ENCODE measurements at regions not wholly inside any gene's neighbourhood (a gene's known extent, or its start where the extent isn't known, plus 50 kb on each side); places are given as distances from the start of the nearest gene placed in this dataset.

DNA sequence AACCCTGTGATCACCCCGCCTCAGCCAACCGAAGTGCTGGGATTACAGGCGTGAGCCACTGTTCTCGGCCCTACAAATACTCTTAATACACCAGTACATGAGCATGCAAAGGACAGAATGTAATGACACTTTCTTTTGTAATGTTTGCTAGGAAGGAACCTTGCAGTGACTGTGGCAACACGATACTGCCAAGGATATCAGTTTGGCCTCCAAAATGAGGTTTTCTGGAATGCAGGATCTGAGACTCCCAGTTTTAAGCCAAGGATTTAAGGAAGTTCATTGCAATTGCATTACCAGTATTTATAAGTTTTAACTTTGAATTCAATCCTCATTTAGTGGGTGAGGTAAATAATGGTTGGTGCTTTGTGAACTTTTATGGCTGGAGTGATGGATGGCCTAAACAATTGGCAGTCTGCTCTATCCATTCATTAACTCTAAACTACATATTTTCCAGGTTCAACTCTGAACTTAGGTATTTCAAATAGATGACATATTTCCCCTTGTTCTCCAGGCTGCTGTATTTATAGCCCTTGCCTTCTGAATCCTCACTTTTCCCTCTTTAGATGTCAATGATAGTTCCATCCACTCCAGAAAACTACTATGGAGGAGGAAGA, 330.3 kb downstream of the C11orf87 start:
- WGBS, 2 experiments (ENCODE audit: insufficient coverage in 1 of 2, insufficient read length in 1 of 2), result 87 to 95% methylated on average over 4 to 5 of the region's 5 CpGs
- Histone ChIP-seq H3K27ac (ENCODE audit: low read depth, low read length) (no peak overlapping the region), H3K36me3 (ENCODE audit: control insufficient read depth, insufficient read depth, low read length) (no peaks in the 10 kb centered on the region), H3K9me3 (ENCODE audit: control insufficient read depth, low read length) (no peaks in the 10 kb centered on the region), H3K4me3 (ENCODE audit: low read length) (no peak overlapping the region), H3K27me3 (ENCODE audit: control insufficient read depth, insufficient read depth, low read length, poor library complexity, severe bottlenecking) (no peaks in the 10 kb centered on the region), H3K9ac (ENCODE audit: extremely low read depth, low read length, poor library complexity, severe bottlenecking) (no peak overlapping the region), H3K4me1 (ENCODE audit: control insufficient read depth, insufficient read depth, low read length) (no peaks in the 10 kb centered on the region)
- Mint-ChIP-seq H3K27ac (no peak overlapping the region), H3K27me3 (ENCODE audit: insufficient read depth) (no peaks in the 10 kb centered on the region), H3K4me3 (no peak overlapping the region), H3K36me3 (ENCODE audit: low read depth) (no peaks in the 10 kb centered on the region), H3K9me3 (no peaks in the 10 kb centered on the region), H3K4me1 (no peaks in the 10 kb centered on the region)
- no peak for DNase-seq
- TF ChIP-seq, protein P1, sequence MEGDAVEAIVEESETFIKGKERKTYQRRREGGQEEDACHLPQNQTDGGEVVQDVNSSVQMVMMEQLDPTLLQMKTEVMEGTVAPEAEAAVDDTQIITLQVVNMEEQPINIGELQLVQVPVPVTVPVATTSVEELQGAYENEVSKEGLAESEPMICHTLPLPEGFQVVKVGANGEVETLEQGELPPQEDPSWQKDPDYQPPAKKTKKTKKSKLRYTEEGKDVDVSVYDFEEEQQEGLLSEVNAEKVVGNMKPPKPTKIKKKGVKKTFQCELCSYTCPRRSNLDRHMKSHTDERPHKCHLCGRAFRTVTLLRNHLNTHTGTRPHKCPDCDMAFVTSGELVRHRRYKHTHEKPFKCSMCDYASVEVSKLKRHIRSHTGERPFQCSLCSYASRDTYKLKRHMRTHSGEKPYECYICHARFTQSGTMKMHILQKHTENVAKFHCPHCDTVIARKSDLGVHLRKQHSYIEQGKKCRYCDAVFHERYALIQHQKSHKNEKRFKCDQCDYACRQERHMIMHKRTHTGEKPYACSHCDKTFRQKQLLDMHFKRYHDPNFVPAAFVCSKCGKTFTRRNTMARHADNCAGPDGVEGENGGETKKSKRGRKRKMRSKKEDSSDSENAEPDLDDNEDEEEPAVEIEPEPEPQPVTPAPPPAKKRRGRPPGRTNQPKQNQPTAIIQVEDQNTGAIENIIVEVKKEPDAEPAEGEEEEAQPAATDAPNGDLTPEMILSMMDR (conservative IDR thresholded peaks at IDR 0.05), result no peak

DNA sequence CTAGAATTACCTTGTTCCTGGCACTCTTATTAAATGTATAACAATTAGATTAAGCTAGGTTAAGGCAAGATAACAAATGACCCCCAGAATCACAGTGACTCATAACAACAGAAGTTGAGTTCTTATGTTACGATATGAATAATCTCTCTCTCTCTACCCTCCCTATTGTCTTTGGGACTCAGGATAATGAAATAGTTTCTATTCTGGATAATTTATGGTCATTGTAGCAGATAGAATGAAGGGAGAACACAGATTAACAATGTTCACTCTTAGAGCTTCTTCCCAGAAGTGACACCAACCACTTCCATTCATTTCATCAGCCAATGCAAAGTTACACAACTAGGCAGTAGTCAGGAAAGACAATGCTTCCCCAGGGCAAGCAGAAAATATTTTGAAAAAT, 334.5 kb downstream of the C11orf87 start:
- WGBS, 2 experiments (ENCODE audit: insufficient coverage in 1 of 2, insufficient read length in 1 of 2), result 100% methylated on average over 1 of the region's 1 CpG; no CpG with 5 or more reads in 1 of the 2 experiments
- no peak overlapping the region for H3K27ac ChIP-seq (ENCODE audit: low read depth, low read length)
- no peak overlapping the region for H3K4me3 Mint-ChIP-seq

DNA sequence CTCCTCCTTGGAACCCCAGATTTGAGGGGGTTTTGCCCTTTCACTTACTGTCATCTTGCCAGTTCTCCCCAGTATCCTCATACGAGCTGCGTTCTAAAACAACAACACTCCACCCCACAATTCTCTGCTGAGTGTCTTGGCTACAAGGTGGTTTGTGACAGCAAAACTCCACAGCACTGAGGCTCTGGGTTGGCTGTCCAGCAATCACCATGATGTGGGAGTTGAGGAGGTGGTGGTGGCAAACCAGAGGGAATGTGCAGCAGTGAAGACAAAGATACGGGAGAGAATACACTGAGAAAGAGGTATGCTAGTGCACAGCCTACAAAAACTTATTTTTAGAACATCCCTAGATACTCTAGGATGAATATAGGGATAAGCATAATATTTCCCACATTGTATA, 335.0 kb downstream of the C11orf87 start:
- Mint-ChIP-seq H3K4me1 (no peaks in the 10 kb centered on the region), H3K27ac (no peak overlapping the region), H3K4me3 (no peak overlapping the region), H3K27me3 (ENCODE audit: insufficient read depth) (no peaks in the 10 kb centered on the region), H3K9me3 (no peaks in the 10 kb centered on the region), H3K36me3 (ENCODE audit: low read depth) (no peaks in the 10 kb centered on the region)
- no peaks in the 10 kb centered on the region for H3K4me1 ChIP-seq (ENCODE audit: control insufficient read depth, insufficient read depth, low read length)
- H3K27ac ChIP-seq (ENCODE audit: low read depth, low read length), result no peak overlapping the region
- H3K9ac ChIP-seq (ENCODE audit: extremely low read depth, low read length, poor library complexity, severe bottlenecking), result no peak overlapping the region
- H3K4me3 ChIP-seq (ENCODE audit: low read length), result no peak overlapping the region
- H3K9me3 ChIP-seq (ENCODE audit: control insufficient read depth, low read length), result no peaks in the 10 kb centered on the region
- 98% methylated on average over 3 of the region's 3 CpGs; no CpG with 5 or more reads in 1 of the 2 experiments for WGBS, 2 experiments (ENCODE audit: insufficient coverage in 1 of 2, insufficient read length in 1 of 2)
- no peak for DNase-seq
- TF ChIP-seq, protein P1 (conservative IDR thresholded peaks at IDR 0.05), result no peak
- H3K27me3 ChIP-seq (ENCODE audit: control insufficient read depth, insufficient read depth, low read length, poor library complexity, severe bottlenecking), result no peaks in the 10 kb centered on the region
- H3K36me3 ChIP-seq (ENCODE audit: control insufficient read depth, insufficient read depth, low read length), result no peaks in the 10 kb centered on the region

More for the DNA sequence above, 334.5 kb downstream of the C11orf87 start:
- H3K27me3 Mint-ChIP-seq (ENCODE audit: insufficient read depth), result no peaks in the 10 kb centered on the region
- TF ChIP-seq, protein P1 (conservative IDR thresholded peaks at IDR 0.05), result no peak
- H3K4me1 ChIP-seq (ENCODE audit: control insufficient read depth, insufficient read depth, low read length), result no peaks in the 10 kb centered on the region
- no peaks in the 10 kb centered on the region for H3K9me3 Mint-ChIP-seq
- H3K4me3 ChIP-seq (ENCODE audit: low read length), result no peak overlapping the region
- no peaks in the 10 kb centered on the region for H3K27me3 ChIP-seq (ENCODE audit: control insufficient read depth, insufficient read depth, low read length, poor library complexity, severe bottlenecking)
- no peak for DNase-seq
- no peaks in the 10 kb centered on the region for H3K9me3 ChIP-seq (ENCODE audit: control insufficient read depth, low read length)
- H3K9ac ChIP-seq (ENCODE audit: extremely low read depth, low read length, poor library complexity, severe bottlenecking), result no peak overlapping the region
- no peaks in the 10 kb centered on the region for H3K36me3 ChIP-seq (ENCODE audit: control insufficient read depth, insufficient read depth, low read length)
- H3K27ac Mint-ChIP-seq, result no peak overlapping the region
- H3K4me1 Mint-ChIP-seq, result no peaks in the 10 kb centered on the region
- no peaks in the 10 kb centered on the region for H3K36me3 Mint-ChIP-seq (ENCODE audit: low read depth)
